ENCODE measurements at regions not wholly inside any gene's neighbourhood (a gene's known extent, or its start where the extent isn't known, plus 50 kb on each side); places are given as distances from the start of the nearest gene placed in this dataset.

DNA sequence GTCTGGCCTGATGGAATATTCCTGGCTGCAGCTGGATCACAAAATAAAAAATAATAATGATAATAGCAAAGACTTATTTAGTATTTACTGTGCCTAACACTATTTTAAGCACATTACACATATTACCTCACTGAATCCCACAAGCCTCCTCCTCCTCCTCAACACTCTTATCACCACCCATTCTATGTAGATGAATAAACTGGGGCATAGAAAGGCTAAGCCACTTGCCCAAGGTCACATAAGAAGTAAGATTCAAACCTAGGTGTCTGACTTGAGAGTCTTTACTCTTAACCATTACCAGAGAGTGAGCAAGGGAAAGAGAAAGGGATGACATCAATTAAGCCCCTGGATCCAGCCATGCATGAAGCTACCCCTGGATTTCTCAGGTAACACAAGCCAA lies 493.1 kb downstream of the SHQ1 start:
- TF ChIP-seq POLR2AphosphoS5 (IDR thresholded peaks at IDR 0.05) (no peak), POLR2A (IDR thresholded peaks at IDR 0.05; ENCODE audit: low read depth) (no peak)

Data from esophagus muscularis mucosa (tissue), 2 donors.